T-helper 2 cell treated with Interferon-gamma antibody and Interleukin-4, amounts not matched to agents 5 μg/mL and 100 μg/mL, for 36 hours (primary cell): ENCODE measurements at regions not wholly inside any gene's neighbourhood (a gene's known extent, or its start where the extent isn't known, plus 50 kb on each side); places are given as distances from the start of the nearest gene placed in this dataset.
"Not testable (repeated sequence)": the region's sequence is repeated elsewhere in the genome, so short reads cannot be mapped to it uniquely, and the experiment has no call there.

ENCODE experiments used
- DNase-seq: peaks from one replicate; pipeline ENCODE4 v3.0.0; 2021; ENCODE audit warnings: low spot score
- H3K27ac Mint-ChIP-seq: one replicate; pipeline ENCODE4 v1.8.0; 2021; ENCODE audit warnings: mild to moderate bottlenecking, mixed read lengths
- H3K27me3 Mint-ChIP-seq: one replicate; pipeline ENCODE4 v1.8.0; 2021; ENCODE audit warnings: low read depth, mixed read lengths
- H3K36me3 Mint-ChIP-seq: one replicate; pipeline ENCODE4 v1.8.0; 2021; ENCODE audit warnings: low read depth, mixed read lengths
- H3K4me1 Mint-ChIP-seq: one replicate; pipeline ENCODE4 v1.8.0; 2021; ENCODE audit warnings: low read depth, mixed read lengths
- H3K4me3 Mint-ChIP-seq: one replicate; pipeline ENCODE4 v1.8.0; 2022; ENCODE audit warnings: mild to moderate bottlenecking, moderate library complexity, mixed read lengths
- H3K9me3 Mint-ChIP-seq: one replicate; pipeline ENCODE4 v1.8.0; 2021; ENCODE audit warnings: mixed read lengths

GRCh38 chr2:111383311-111383710 lies 262.6 kb downstream of the BCL2L11 start:
- H3K9me3 Mint-ChIP-seq, H3K27ac Mint-ChIP-seq, H3K4me3 Mint-ChIP-seq, DNase-seq, H3K36me3 Mint-ChIP-seq, H3K27me3 Mint-ChIP-seq, H3K4me1 Mint-ChIP-seq: not testable (repeated sequence)

DNA sequence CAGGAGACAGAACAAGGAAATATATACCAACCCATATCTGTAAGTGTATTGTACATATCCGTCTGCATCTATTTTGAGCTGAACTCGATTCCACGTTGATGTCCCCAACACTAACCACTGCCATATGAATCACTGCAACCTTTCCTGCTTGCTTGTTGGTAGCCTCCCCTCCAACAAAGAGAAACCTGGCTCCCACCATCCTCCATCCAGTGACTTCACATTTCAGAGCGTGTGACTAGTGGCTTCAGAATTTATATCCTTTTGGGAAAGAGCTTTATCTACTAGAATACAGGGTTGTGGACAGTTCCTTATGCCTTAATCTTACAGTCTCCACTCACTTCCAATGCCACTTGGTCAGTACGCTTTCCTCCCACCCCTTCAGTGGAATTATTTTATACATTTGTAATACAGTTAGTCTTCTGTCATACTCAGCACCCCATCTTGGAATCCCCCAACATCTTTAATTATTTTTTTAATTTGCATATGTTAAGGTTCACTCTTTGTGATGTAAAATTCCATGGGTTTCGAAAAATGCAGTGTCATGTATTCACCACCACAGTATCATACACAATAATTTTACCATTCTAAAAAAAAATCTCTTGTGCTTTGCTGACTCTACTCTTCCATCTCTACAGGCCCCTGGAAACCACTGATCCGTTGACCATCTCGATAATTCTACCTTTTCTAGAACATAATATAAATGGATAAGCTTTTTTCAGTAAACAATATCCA lies 264.7 kb downstream of the BCL2L11 start:
- not testable (repeated sequence) for DNase-seq, H3K27ac Mint-ChIP-seq, H3K4me1 Mint-ChIP-seq, H3K36me3 Mint-ChIP-seq, H3K4me3 Mint-ChIP-seq, H3K27me3 Mint-ChIP-seq, H3K9me3 Mint-ChIP-seq

GRCh38 chr2:111390605-111391004 lies 269.9 kb downstream of the BCL2L11 start:
- H3K4me1 Mint-ChIP-seq, H3K9me3 Mint-ChIP-seq, DNase-seq, H3K36me3 Mint-ChIP-seq, H3K4me3 Mint-ChIP-seq, H3K27ac Mint-ChIP-seq, H3K27me3 Mint-ChIP-seq: not testable (repeated sequence)

DNA sequence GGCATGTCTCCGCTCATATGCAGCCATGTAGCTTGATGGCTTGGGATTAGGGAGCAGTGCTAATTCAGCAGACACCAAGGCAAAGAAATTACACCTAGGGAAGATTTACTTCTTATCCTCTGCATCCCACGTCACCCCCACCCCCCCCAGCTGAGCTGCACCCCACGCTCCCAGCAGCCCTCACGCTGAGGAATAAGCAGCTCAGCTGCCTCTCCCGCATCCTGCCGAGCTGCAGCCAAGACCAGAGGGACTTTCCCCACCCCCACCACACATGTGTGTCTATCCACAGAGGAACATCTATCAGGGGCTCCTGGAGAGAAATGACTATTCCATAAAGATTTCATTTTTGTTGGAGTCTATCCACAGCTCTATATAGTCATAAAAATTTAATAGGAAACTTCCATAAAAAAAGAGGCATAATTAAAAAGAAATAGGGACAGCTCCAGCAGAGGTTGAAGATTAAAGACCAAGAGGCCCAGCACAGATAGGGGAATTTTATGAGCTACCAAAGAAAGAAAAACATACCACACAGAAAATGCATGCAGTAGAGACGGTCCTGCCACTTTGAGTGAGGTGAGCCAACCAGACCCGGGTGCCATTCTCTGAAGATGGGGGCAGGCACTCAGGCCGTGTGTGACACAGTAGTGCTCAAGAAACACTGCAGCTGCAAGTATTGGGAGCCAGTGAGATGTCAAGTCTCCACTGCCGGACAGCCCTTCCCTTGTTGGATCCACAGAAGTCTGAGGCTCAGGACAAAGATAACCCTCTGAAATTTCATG lies 274.8 kb downstream of the BCL2L11 start:
- H3K36me3 Mint-ChIP-seq, H3K4me3 Mint-ChIP-seq, H3K4me1 Mint-ChIP-seq, H3K27ac Mint-ChIP-seq, H3K27me3 Mint-ChIP-seq, H3K9me3 Mint-ChIP-seq: not testable (repeated sequence)
- peak; percentile 63 for DNase-seq

- not testable (repeated sequence) for H3K27me3 Mint-ChIP-seq, H3K4me1 Mint-ChIP-seq, H3K36me3 Mint-ChIP-seq, H3K9me3 Mint-ChIP-seq, H3K4me3 Mint-ChIP-seq, H3K27ac Mint-ChIP-seq, DNase-seq
Observed at GRCh38 chr2:111400598-111401253, 280.0 kb downstream of the BCL2L11 start.

DNA sequence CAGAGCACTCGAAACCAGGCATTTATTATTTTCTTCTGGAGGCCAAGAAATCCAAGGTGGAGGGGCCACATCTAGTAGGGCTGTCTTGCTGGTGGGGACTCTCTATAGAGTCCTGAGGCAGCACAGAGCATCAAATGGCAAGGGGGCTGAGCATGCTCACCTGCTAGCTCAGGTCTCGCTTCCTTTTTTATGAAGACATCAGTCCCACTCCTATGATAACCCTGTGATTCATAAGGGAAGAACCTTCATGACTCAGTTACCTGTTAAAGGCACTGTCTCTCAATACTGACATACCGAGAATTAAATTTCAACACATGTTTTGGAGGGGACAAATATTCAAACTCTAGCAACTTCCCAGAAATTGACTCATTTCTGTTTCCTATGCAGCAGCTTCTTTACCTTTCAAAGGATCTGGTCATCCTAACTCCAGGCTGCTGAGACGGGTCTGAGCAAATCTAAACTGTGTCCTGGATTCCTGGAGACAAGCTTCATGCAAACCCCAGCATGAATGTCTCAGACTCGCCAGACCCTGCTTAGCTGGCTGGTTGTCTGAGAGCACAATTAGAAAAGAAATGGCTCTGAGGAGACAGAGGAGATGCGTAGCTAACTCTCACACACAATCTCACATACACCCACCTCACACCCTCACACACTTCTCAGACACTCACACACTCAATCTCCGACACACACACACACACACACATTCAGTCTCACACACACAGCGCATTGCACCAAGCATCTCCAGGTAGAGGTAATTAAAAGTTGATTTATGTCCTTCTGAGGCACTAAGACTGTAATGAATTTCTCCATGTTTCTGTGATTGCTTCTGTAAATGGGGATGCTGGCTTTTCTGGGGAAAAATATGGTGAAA lies 280.8 kb downstream of the BCL2L11 start:
- DNase-seq, H3K4me1 Mint-ChIP-seq, H3K36me3 Mint-ChIP-seq, H3K27me3 Mint-ChIP-seq, H3K9me3 Mint-ChIP-seq, H3K4me3 Mint-ChIP-seq: not testable (repeated sequence)
- H3K27ac Mint-ChIP-seq: peak overlapping the region; percentile 3

GRCh38 chr2:111402450-111402849 lies 281.7 kb downstream of the BCL2L11 start:
- H3K27me3 Mint-ChIP-seq, H3K27ac Mint-ChIP-seq, H3K36me3 Mint-ChIP-seq, H3K4me1 Mint-ChIP-seq, DNase-seq, H3K4me3 Mint-ChIP-seq, H3K9me3 Mint-ChIP-seq: not testable (repeated sequence)

DNA sequence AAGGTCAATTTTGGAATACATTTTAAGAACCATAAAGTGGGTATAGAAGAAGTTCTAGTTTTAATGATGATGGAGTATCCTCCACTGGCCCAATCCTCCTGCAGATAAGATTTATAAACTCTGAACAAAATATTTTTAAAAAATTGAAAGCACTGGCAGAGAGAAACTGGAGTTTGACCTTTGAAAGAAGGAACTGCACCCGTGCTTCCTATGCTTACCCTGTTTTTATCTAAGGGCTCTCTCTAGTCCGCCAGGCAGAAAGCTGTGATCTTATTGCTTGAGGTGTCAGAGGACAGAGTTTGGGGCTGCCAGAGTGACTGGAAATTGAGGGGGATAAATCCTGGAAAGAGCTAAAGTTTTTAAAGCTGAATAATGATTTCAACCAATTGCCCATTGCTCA lies 282.6 kb downstream of the BCL2L11 start:
- H3K9me3 Mint-ChIP-seq, H3K4me3 Mint-ChIP-seq, H3K36me3 Mint-ChIP-seq, DNase-seq, H3K4me1 Mint-ChIP-seq, H3K27ac Mint-ChIP-seq, H3K27me3 Mint-ChIP-seq: not testable (repeated sequence)

GRCh38 chr2:111406616-111407015 lies 285.9 kb downstream of the BCL2L11 start:
- H3K27ac Mint-ChIP-seq, H3K9me3 Mint-ChIP-seq, DNase-seq, H3K4me1 Mint-ChIP-seq, H3K27me3 Mint-ChIP-seq, H3K36me3 Mint-ChIP-seq, H3K4me3 Mint-ChIP-seq: not testable (repeated sequence)

DNA sequence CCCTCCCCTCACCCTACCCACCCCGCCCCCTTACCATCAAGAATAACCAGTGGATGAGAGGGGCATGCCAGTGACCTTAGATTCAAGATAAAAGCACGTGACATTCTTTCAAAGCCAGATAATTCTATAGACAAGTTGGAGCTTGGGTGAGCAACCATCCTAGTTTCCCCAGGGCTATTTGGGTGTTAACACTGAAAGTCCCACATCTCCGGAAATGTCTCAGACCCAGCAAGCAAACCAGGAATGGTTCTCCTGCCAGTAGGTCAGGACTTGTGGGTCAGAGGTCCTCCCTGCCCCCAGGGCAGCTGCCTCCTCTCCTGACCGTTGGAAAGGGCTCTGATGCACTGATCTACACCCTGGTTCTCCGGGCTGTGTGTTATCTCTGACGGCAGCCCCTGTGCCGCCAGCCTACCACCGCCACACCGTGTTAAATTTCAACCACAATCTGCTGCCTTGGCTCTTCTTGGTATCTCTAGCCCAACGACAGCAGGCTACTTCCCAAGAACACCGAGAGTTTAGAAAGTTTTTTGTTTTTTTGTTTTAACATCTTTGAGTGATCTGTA lies 287.0 kb downstream of the BCL2L11 start:
- H3K4me1 Mint-ChIP-seq, H3K27ac Mint-ChIP-seq, H3K4me3 Mint-ChIP-seq, H3K27me3 Mint-ChIP-seq, H3K9me3 Mint-ChIP-seq, H3K36me3 Mint-ChIP-seq, DNase-seq: not testable (repeated sequence)

DNA sequence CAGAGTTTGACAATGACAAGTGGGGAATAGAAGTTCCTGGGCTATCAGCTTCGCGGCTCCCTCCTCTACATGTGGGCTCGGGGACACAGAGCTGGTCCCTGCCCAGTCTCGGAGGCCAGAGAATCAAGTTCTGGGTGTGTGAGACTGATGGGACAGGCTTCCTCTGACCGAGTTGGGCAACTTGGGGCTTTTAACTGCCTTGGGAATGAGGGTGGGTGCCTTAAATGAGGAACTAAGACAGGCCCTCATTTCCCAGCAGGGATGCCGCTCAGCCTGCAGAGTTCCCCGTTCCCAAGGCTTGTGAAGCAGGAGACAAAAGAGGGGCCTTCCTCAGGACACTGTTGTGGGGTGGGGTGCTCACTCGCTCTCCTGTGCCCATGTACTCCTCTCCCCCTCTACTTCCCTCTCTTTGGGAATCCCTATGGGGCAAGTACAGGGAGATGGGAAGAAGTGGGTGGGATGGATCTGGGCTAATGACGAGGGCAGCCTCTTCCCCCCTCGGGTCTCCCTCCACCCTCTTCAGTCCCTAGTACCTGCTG lies 290.2 kb downstream of the BCL2L11 start:
- H3K4me3 Mint-ChIP-seq, H3K27ac Mint-ChIP-seq, H3K4me1 Mint-ChIP-seq, DNase-seq, H3K36me3 Mint-ChIP-seq, H3K9me3 Mint-ChIP-seq, H3K27me3 Mint-ChIP-seq: not testable (repeated sequence)

DNA sequence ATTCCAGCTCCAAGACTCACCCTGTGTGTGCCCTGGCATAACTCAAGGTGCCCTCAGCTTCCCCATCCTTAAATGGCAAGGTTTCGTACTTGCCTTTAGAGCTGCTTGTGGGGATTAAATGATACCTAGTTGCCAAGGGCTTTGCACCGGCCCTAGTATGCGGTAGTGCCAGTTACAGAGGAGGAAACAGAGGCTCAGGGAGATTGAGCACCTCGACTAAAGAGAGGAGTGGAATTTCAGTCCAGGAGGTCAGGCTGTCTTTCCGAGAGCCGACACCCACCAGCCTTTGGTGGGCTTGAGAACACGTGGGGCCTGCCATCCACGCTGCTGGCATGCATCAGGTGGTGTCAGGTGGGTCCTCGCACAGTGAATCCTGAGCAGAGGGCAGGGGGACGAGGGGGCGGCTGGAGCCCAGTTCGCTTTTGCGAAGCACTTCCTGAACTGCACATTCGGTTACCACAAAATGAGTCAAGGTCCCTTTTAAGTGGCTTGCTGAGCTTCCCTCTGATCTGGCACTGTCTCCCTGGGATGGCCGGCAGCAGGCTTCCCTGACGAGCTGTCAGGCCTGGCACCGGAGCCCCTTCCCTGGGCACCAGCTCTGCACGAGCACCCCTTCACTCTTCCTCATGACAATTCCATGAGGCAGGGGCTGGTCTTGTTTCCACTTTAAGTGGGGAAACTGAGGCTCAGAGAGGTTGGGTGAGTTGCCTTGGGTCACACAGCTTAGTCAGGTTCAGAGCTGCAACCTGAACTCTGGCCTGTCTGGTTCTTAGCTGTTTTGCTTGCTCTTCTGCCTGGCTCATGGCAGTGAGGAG lies 291.4 kb downstream of the BCL2L11 start:
- not testable (repeated sequence) for H3K27ac Mint-ChIP-seq, H3K4me3 Mint-ChIP-seq, H3K27me3 Mint-ChIP-seq, H3K4me1 Mint-ChIP-seq, H3K9me3 Mint-ChIP-seq, H3K36me3 Mint-ChIP-seq
- DNase-seq: peak; percentile 43
